ENCODE measurements at regions not wholly inside any gene's neighbourhood (a gene's known extent, or its start where the extent isn't known, plus 50 kb on each side); places are given as distances from the start of the nearest gene placed in this dataset.

GRCh38 chr1:221884821-221885220, 142.9 kb upstream of the DUSP10 start:
- TF ChIP-seq, protein P1, sequence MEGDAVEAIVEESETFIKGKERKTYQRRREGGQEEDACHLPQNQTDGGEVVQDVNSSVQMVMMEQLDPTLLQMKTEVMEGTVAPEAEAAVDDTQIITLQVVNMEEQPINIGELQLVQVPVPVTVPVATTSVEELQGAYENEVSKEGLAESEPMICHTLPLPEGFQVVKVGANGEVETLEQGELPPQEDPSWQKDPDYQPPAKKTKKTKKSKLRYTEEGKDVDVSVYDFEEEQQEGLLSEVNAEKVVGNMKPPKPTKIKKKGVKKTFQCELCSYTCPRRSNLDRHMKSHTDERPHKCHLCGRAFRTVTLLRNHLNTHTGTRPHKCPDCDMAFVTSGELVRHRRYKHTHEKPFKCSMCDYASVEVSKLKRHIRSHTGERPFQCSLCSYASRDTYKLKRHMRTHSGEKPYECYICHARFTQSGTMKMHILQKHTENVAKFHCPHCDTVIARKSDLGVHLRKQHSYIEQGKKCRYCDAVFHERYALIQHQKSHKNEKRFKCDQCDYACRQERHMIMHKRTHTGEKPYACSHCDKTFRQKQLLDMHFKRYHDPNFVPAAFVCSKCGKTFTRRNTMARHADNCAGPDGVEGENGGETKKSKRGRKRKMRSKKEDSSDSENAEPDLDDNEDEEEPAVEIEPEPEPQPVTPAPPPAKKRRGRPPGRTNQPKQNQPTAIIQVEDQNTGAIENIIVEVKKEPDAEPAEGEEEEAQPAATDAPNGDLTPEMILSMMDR (IDR thresholded peaks at IDR 0.05; ENCODE audit: poor library complexity) = no peak
- TF ChIP-seq EZH2 (IDR thresholded peaks at IDR 0.05; ENCODE audit: borderline replicate concordance) = no peak

All from hepatocyte (in vitro differentiated cells).